ENCODE measurements at regions not wholly inside any gene's neighbourhood (a gene's known extent, or its start where the extent isn't known, plus 50 kb on each side); places are given as distances from the start of the nearest gene placed in this dataset.

DNA sequence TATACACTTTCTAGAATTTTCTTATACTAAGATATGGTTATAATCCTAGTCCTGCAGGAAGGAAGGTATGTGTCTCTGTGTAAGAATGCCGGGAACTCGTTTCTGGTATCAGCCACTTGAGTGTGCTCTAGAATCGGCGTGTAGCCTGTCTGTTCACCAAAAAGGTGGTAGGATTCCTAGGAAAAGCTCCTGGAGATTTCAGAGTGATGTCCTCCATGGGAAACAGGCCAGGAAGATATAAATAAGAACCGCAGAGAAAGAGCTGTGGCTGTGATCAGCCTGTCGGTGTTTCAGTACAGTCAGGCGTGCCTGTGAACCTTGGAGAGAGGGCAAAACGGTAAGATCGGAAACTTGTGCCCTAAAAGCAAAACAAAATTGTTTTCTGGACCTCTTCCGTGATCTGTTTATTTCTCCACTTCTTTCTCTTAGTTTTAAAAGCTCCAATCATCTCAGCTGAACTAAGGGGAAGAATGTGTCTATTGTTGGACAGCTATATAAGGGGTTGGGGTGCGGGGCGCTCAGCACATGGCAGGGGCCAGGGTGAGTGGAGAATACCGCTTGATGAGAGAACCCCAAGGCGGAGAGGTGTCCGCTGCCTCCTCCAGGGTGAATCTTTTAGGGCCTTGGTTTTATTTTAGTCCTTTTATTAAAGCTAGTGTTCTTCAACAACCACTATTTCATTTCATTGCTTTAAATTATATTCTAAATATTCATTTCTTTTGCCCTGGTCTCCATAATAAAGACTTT, 303.8 kb upstream of the TENM3 start:
- no peaks in the 10 kb centered on the region for H3K4me1 ChIP-seq (ENCODE audit: control insufficient read depth in 1 of 2, insufficient read depth in 2 of 2, low read length in 2 of 2)
- H3K27me3 ChIP-seq (ENCODE audit: control insufficient read depth in 2 of 2, insufficient read depth in 2 of 2, low read length in 2 of 2) = no peaks in the 10 kb centered on the region
- Mint-ChIP-seq H3K4me3 (no peak overlapping the region), H3K36me3 (no peaks in the 10 kb centered on the region), H3K27me3 (ENCODE audit: low read depth in 3 of 3) (peaks cover 0 to 1% (median 0%) of the 10 kb centered on the region in 3 donors), H3K27ac (no peak overlapping the region), H3K9me3 (peaks cover 0 to 9% (median 5%) of the 10 kb centered on the region in 7 donors), H3K4me1 (no peaks in the 10 kb centered on the region)
- no peaks in the 10 kb centered on the region for H4K20me1 ChIP-seq (ENCODE audit: insufficient read depth, low read length)
- no peaks in the 10 kb centered on the region for H3K36me3 ChIP-seq (replicated peaks in 1 of 2; ENCODE audit: control insufficient read depth in 1 of 2, insufficient read depth in 2 of 2, low read length in 2 of 2)
- H3K9ac ChIP-seq (ENCODE audit: insufficient read depth, low read length, poor library complexity, severe bottlenecking) = no peak overlapping the region
- DNase-seq = no peak
- H3K9me3 ChIP-seq (replicated peaks in 1 of 2; ENCODE audit: control insufficient read depth in 1 of 2, insufficient read depth in 1 of 2, low read length in 2 of 2) = peaks cover 0 to 4% of the 10 kb centered on the region in 2 donors
- intact Hi-C loops (cut with micrococcal nuclease) = no loop called here
- TF ChIP-seq, protein P1, sequence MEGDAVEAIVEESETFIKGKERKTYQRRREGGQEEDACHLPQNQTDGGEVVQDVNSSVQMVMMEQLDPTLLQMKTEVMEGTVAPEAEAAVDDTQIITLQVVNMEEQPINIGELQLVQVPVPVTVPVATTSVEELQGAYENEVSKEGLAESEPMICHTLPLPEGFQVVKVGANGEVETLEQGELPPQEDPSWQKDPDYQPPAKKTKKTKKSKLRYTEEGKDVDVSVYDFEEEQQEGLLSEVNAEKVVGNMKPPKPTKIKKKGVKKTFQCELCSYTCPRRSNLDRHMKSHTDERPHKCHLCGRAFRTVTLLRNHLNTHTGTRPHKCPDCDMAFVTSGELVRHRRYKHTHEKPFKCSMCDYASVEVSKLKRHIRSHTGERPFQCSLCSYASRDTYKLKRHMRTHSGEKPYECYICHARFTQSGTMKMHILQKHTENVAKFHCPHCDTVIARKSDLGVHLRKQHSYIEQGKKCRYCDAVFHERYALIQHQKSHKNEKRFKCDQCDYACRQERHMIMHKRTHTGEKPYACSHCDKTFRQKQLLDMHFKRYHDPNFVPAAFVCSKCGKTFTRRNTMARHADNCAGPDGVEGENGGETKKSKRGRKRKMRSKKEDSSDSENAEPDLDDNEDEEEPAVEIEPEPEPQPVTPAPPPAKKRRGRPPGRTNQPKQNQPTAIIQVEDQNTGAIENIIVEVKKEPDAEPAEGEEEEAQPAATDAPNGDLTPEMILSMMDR (IDR thresholded peaks at IDR 0.05) = no peak
- H3K79me2 ChIP-seq (ENCODE audit: insufficient read depth, low read length) = no peaks in the 10 kb centered on the region
- H3K4me3 ChIP-seq (replicated peaks in 1 of 3; ENCODE audit: low read depth in 2 of 3, low read length in 3 of 3) = no peak overlapping the region
- H3K4me2 ChIP-seq (replicated peaks; ENCODE audit: extremely low read depth, low read length, poor library complexity, severe bottlenecking) = no peak overlapping the region
- 77% methylated on average over 7 of the region's 15 CpGs for whole genome bisulfite sequencing (ENCODE audit: insufficient coverage)
- H3K27ac ChIP-seq (ENCODE audit: low read depth in 1 of 2, low read length in 2 of 2) = no peak overlapping the region
- no peak overlapping the region for H2AFZ ChIP-seq (ENCODE audit: insufficient read depth, low read depth, low read length, poor library complexity, severe bottlenecking)

DNA sequence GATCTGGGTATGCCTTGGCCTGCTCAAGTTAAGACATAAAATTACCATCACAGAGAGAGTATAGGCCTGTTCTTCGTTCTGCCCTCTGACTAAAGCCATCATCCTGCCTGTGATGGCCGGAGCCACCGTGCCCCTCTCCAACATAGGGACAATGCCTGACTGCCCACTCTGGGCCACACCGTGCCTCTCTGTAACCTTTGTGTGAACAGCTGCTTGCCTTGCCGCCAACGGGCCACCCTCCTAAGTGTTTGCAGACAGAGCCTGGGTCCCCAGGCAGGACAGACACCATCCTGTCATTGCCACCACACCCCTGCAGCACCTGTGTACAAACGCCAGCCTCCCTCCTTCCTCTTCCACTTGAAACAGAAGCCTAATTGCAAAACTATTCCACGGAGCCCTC, 298.7 kb upstream of the TENM3 start:
- WGBS (ENCODE audit: insufficient coverage) = 93% methylated on average over 6 of the region's 8 CpGs
- H3K27me3 Mint-ChIP-seq (ENCODE audit: low read depth in 3 of 3) = no peaks in the 10 kb centered on the region

More for the DNA sequence above, 298.7 kb upstream of the TENM3 start:
- Histone ChIP-seq H3K4me1 (ENCODE audit: control insufficient read depth in 1 of 2, insufficient read depth in 2 of 2, low read length in 2 of 2) (no peaks in the 10 kb centered on the region), H3K9me3 (replicated peaks in 1 of 2; ENCODE audit: control insufficient read depth in 1 of 2, insufficient read depth in 1 of 2, low read length in 2 of 2) (peaks cover 0 to under 1% of the 10 kb centered on the region in 2 donors), H3K27ac (ENCODE audit: low read depth in 1 of 2, low read length in 2 of 2) (no peak overlapping the region), H3K4me3 (replicated peaks in 1 of 3; ENCODE audit: low read depth in 2 of 3, low read length in 3 of 3) (no peak overlapping the region), H2AFZ (ENCODE audit: insufficient read depth, low read depth, low read length, poor library complexity, severe bottlenecking) (no peak overlapping the region), H3K27me3 (ENCODE audit: control insufficient read depth in 2 of 2, insufficient read depth in 2 of 2, low read length in 2 of 2) (no peaks in the 10 kb centered on the region), H4K20me1 (ENCODE audit: insufficient read depth, low read length) (no peaks in the 10 kb centered on the region), H3K36me3 (replicated peaks in 1 of 2; ENCODE audit: control insufficient read depth in 1 of 2, insufficient read depth in 2 of 2, low read length in 2 of 2) (no peaks in the 10 kb centered on the region), H3K79me2 (ENCODE audit: insufficient read depth, low read length) (no peaks in the 10 kb centered on the region), H3K9ac (ENCODE audit: insufficient read depth, low read length, poor library complexity, severe bottlenecking) (no peak overlapping the region), H3K4me2 (replicated peaks; ENCODE audit: extremely low read depth, low read length, poor library complexity, severe bottlenecking) (no peak overlapping the region)
- Mint-ChIP-seq H3K4me1 (no peaks in the 10 kb centered on the region), H3K4me3 (no peak overlapping the region), H3K27ac (no peak overlapping the region), H3K9me3 (peaks cover 0 to 6% (median 3%) of the 10 kb centered on the region in 7 donors), H3K36me3 (no peaks in the 10 kb centered on the region)
- TF ChIP-seq, protein P1 (IDR thresholded peaks at IDR 0.05) = no peak
- intact Hi-C loops (cut with micrococcal nuclease) = no loop called here
- no peak for DNase-seq

All from CD14-positive monocyte (primary cell).